ENCODE measurements at regions not wholly inside any gene's neighbourhood (a gene's known extent, or its start where the extent isn't known, plus 50 kb on each side); places are given as distances from the start of the nearest gene placed in this dataset.

DNA sequence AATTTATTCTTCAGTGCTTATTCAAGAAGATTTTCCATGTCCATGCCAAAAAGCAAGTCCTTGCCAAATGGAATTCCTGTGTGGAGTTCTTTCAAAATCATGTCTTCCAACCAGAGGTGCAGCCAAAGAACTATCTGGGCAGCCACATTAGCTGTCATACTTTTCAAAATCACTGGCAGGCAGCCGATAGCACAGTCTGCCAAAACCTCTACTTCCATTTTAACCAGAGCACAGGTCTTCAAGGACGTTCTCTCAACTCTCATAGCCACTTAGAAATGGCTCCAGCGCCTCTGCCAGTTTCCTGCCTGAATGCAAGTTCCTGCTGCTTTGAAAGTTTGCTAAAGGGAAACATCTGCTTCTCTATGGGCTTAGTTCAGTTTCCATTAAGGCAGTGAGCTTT is 975.7 kb upstream of the ADGRL4 start:
- TF ChIP-seq, protein P1, sequence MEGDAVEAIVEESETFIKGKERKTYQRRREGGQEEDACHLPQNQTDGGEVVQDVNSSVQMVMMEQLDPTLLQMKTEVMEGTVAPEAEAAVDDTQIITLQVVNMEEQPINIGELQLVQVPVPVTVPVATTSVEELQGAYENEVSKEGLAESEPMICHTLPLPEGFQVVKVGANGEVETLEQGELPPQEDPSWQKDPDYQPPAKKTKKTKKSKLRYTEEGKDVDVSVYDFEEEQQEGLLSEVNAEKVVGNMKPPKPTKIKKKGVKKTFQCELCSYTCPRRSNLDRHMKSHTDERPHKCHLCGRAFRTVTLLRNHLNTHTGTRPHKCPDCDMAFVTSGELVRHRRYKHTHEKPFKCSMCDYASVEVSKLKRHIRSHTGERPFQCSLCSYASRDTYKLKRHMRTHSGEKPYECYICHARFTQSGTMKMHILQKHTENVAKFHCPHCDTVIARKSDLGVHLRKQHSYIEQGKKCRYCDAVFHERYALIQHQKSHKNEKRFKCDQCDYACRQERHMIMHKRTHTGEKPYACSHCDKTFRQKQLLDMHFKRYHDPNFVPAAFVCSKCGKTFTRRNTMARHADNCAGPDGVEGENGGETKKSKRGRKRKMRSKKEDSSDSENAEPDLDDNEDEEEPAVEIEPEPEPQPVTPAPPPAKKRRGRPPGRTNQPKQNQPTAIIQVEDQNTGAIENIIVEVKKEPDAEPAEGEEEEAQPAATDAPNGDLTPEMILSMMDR (IDR thresholded peaks at IDR 0.05; ENCODE audit: borderline replicate concordance, insufficient read depth, low read depth, low read length) = no peak
- H3K4me3 ChIP-seq (ENCODE audit: low read depth, low read length) = no peak overlapping the region

DNA sequence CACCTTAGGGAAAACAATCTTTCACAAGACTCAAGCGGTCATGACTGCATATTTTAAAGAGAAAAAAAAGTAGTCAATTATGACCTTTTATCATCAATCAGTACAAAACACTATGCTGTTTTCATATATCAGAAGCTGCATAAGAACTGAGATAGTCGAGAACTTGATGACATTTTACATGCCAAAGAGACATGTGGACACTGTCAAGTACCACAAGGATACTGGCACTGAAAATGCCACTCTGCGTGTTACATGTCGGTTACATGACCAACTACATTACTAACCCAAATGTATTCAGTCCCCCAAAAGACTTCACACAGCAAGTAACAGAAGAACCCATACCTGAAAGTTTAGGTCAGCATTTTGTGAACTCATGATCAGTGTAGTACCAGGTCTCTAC is 975.0 kb upstream of the ADGRL4 start:
- no peak overlapping the region for H3K4me3 ChIP-seq (ENCODE audit: low read depth, low read length)
- TF ChIP-seq, protein P1 (IDR thresholded peaks at IDR 0.05; ENCODE audit: borderline replicate concordance, insufficient read depth, low read depth, low read length) = no peak

DNA sequence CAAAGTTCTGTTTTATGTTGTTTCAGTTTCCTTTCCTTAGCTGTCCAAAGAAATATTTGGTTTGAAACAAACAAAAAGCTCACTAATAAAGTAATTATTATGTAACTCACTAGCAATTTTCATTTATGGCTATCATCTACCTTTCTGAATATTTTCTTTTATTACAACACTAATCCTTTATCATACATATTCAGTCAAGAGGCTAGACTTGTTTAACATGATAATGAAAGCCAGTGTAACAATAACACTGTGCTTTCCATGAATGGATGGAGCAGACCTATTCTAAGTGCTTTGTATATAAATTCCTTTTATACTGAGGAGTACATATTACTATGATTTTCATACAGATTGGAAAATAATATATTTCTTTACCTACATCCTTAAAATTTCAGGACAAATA is 972.8 kb upstream of the ADGRL4 start:
- TF ChIP-seq, protein P1 (IDR thresholded peaks at IDR 0.05; ENCODE audit: borderline replicate concordance, insufficient read depth, low read depth, low read length) = no peak
- H3K4me3 ChIP-seq (ENCODE audit: low read depth, low read length) = no peak overlapping the region

DNA sequence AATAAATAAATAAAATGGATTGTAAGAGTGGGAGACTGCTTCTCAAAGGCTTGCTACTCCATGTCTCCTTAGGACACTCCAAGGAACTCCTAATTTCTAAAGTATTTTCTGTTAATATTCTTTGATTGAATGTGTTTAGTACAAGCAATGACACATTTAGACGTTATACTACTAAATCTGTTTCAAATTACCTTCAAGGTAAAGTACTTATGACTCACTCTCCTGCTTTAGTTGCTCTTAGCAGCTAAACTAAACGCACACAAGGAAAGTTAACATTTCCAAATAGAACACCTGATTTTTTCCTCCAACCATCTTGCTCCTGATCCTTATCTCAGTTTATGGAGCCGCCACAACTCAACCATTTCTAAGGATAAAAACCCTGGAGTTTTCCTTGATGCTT is 969.8 kb upstream of the ADGRL4 start:
- TF ChIP-seq, protein P1 (IDR thresholded peaks at IDR 0.05; ENCODE audit: borderline replicate concordance, insufficient read depth, low read depth, low read length) = no peak
- H3K4me3 ChIP-seq (ENCODE audit: low read depth, low read length) = no peak overlapping the region

DNA sequence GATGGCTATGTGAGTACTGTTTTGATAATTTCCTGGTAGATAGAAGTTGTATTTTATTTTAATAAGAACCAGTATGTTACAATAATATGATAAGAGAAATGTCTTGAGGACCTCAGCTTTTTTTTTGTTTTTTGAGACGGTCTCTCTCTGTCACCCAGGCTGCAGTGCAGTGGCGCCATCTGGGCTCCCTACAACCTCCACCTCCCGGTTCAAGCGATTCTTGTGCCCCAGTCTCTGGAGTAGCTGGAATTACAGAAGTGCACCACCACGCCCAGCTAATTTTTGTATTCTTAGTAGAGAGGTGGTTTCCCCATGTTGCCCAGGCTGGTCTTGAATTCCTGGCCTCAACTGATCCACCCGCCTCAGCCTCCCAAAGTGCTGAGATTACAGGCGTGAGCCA is 968.1 kb upstream of the ADGRL4 start:
- H3K4me3 ChIP-seq (ENCODE audit: low read depth, low read length) = no peak overlapping the region
- TF ChIP-seq, protein P1 (IDR thresholded peaks at IDR 0.05; ENCODE audit: borderline replicate concordance, insufficient read depth, low read depth, low read length) = no peak

DNA sequence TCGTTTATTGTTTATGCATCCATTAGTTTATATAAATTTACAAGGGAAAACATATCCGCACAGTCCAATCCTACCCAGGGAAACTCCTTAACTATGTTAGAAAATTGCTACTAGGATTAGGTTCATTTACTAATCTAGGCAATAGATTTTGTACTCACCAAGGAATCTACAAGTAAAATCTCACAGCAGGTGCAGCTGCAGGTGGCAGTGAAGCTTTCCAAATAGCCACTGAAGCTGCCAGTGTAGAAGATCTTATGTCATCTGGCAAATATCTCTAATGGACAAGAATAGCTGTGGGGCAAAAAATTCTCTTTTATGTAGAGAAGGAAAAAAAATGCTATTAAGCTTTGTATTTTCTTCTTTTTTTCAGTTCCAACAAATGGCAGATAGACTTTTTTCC is 963.4 kb upstream of the ADGRL4 start:
- TF ChIP-seq, protein P1 (IDR thresholded peaks at IDR 0.05; ENCODE audit: borderline replicate concordance, insufficient read depth, low read depth, low read length) = no peak
- H3K4me3 ChIP-seq (ENCODE audit: low read depth, low read length) = no peak overlapping the region

DNA sequence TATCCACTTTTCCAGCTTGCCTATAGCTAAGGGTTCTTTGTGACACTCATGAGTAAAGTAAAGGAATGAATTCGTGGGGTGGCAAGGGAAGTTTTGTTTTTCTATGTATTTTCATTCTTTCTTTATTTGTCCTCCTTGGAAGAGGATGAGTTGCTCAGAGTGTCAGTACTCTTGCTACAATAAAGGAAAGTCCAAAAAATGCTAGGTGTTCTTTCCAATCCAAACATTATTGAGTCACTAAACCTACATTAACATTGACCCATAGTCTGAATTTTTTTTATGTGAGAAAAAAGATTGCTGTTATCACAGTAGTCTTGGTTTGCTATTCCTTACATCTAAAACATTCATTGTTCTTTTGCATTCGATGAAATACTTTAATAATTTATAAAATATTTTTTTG is 959.9 kb upstream of the ADGRL4 start:
- TF ChIP-seq, protein P1 (IDR thresholded peaks at IDR 0.05; ENCODE audit: borderline replicate concordance, insufficient read depth, low read depth, low read length) = no peak
- no peak overlapping the region for H3K4me3 ChIP-seq (ENCODE audit: low read depth, low read length)

Data from GM12875 (cell line).